NCI-H345 (cell line): ENCODE measurements at regions not wholly inside any gene's neighbourhood (a gene's known extent, or its start where the extent isn't known, plus 50 kb on each side); places are given as distances from the start of the nearest gene placed in this dataset.
"Not testable (repeated sequence)": the region's sequence is repeated elsewhere in the genome, so short reads cannot be mapped to it uniquely, and the experiment has no call there.

Experiments used
- DNase-seq: peaks from one replicate; lab custom pipeline; 2025; lab: John Stamatoyannopoulos, UW

- DNase-seq, result not testable (repeated sequence)
Observed at GRCh38 chr6:57860481-57861315, 543.3 kb downstream of the PRIM2 start.

GRCh38 chr6:57870083-57870482 is 552.7 kb downstream of the PRIM2 start:
- DNase-seq, result not testable (repeated sequence)

- not testable (repeated sequence) for DNase-seq
Observed at GRCh38 chr6:57873424-57873823, 556.0 kb downstream of the PRIM2 start.

DNA sequence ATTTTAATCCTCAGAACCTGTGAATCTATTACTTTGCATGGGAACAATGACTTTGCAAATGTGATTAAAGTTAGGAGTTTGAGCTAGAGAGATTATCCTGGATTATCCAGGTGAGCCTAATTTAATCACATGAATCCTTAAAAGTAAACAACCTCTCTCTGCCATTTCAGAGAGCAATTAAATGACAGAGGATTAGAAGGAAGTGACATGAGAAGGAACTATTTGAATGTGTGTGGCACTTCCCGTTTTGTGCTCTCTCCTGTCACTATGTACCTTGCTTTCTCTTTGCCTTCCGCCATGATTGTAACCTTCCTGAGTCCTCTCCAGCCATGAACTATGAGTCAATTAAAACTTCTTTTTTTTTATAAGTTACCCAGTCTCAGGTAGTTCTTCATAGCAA is 559.2 kb downstream of the PRIM2 start:
- not testable (repeated sequence) for DNase-seq

GRCh38 chr6:57877729-57878128 is 560.3 kb downstream of the PRIM2 start:
- not testable (repeated sequence) for DNase-seq

DNA sequence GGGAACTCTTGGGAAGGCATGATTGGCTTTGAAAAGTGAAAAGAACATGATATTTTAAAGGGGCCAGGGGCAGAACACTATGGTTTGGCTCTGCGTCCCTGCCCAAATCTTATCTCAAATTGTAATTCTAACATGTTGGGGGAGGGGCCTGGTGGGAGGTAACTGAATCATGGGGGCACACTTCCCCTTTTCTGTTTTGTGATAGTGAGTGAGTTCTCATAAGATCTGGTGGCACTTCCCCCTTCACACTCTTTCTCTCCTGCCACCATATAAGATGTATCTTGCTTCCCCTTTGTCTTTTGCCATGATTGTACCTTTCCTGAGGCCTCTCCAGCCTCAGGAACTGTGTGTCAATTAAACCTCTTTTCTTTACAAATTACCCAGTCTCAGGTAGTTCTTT is 561.4 kb downstream of the PRIM2 start:
- DNase-seq, result not testable (repeated sequence)

- DNase-seq, result not testable (repeated sequence)
Observed at GRCh38 chr6:57898850-57899249, 581.4 kb downstream of the PRIM2 start.

- not testable (repeated sequence) for DNase-seq
Observed at GRCh38 chr6:57900687-57901399, 583.4 kb downstream of the PRIM2 start.

- DNase-seq, result not testable (repeated sequence)
Observed at GRCh38 chr6:57901445-57901844, 584.0 kb downstream of the PRIM2 start.

- not testable (repeated sequence) for DNase-seq
Observed at GRCh38 chr6:57904356-57904755, 586.9 kb downstream of the PRIM2 start.

DNA sequence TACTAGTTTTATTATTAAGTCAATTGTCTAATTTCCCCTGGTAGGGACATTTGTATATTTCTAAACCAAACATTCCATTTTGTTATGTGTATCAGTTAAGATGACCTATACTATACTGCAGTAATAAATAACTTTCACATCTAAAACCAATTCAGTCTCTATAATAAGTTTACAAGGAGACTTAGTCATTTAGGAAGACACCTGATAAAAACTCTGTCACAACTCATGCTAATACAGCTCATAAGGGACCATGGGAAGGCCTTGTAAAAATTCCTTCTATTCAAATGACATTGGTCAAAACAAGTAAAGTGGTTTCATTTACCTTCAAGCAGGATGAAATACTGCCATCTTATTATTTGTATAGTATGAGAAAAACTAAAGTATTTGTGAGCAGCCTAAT is 597.9 kb downstream of the PRIM2 start:
- DNase-seq, result not testable (repeated sequence)

DNA sequence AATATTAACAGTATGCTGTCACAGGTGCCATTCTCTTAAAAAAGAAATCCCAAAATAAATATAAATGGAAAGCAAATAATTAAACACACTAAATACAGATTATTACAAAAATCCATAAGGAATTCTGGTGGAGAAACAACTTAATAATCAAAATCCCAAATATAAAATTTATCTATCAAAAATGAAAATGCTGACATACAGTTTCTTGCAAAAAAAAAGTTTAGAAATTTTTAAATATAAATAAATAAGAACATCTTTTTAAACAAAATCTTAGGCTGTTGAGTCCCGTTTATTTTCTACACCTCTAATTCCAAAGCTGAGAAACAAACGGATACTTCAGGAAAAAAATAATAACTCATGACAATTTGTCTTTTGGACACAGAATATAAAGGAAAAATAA is 625.5 kb downstream of the PRIM2 start:
- not testable (repeated sequence) for DNase-seq

- not testable (repeated sequence) for DNase-seq
Observed at GRCh38 chr6:57946084-57946768, 628.8 kb downstream of the PRIM2 start.

- DNase-seq, result not testable (repeated sequence)
Observed at GRCh38 chr6:57946769-57947091, 629.3 kb downstream of the PRIM2 start.

DNA sequence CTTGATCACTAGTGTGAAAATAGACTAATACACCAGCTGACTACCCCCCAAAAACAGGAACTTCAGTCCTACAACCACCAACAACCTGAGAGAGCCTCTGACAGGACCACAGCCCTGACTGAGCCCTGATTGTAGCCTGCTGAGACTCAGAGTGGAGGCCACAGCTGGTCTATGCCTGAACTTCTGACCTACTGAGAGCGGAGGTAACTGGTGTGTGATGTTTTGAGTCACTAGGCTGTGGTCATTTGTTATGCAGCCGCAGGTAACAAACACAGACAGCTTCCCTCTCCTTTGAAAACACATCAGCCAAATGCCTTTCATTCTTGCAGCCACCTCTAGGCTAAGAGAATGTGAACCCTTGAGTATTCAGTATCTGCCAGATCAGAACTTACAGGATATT is 631.1 kb downstream of the PRIM2 start:
- not testable (repeated sequence) for DNase-seq

DNA sequence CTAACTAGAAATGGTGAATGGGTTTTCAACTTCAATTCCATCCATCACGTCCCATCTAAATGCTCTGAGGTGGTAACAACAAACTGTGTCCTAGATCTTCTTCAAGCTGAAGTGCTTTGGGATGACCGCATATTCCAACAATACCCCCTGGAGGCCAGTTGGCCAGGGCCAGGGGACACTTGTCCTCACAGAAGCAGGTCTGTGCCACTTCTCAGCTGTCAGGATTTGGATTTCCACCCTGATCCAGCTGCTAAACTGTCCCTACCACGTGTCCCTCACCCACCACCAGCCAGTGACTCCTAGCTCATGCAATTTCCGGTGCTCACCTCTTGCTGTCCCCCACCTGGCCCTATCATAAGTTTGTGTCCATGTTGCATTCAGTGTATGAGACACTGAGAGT is 633.0 kb downstream of the PRIM2 start:
- not testable (repeated sequence) for DNase-seq

- DNase-seq, result not testable (repeated sequence)
Observed at GRCh38 chr6:57966757-57967156, 649.3 kb downstream of the PRIM2 start.

DNA sequence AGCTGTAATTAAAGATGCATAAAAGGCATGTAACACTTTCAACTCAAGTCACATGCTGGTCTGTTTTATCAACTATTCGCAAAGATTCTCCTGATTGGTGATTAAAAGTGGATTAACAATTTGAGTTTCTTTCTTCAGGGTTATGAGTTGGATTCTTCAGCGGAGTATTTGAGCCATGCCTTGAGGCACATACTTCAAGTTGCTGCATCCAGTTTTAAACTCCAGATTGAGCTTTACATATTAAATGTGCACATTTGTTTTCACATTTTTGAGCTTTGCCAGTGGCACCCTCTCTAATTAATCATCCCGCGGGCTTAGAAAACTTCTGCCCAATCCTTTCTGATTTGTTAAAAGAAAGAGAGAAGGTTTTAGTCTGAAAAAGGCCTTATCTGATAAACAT is 654.5 kb downstream of the PRIM2 start:
- DNase-seq, result not testable (repeated sequence)

DNA sequence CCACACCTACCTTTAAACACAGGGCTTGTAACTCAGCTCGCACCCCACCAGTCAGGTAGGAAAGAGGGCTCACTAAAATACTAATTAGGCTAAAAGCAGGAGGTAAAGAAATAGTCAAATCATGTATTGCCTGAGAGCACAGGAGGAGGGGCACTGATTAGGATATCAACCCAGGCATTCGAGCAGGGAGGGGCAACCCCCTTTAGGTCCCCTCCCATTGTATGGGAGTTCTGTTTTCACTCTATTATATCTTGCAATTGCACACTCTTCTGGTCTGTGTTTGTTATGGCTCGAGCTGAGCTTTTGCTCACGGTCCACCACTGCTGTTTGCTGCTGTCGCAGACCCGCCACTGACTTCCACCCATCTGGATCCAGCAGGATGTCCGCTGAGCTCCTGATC is 657.2 kb downstream of the PRIM2 start:
- no peak for DNase-seq

DNA sequence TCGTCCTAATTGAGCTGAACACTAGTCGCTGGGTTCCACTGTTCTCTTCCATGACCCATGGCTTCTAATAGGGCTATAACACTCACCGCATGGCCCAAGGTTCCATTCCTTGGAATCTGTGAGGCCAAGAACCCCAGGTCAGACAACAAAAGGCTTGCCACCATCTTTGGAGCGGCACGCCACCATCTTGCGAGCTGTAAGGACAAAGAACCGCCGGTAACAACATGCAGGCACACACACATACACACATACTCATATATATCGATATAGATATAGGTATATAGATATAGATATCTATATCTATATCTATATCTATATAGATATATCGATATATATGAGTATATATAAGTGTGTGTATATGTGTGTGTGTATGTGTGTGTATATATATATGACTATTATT is 657.7 kb downstream of the PRIM2 start:
- not testable (repeated sequence) for DNase-seq

GRCh38 chr6:57976371-57976770 is 658.9 kb downstream of the PRIM2 start:
- DNase-seq, result not testable (repeated sequence)

DNA sequence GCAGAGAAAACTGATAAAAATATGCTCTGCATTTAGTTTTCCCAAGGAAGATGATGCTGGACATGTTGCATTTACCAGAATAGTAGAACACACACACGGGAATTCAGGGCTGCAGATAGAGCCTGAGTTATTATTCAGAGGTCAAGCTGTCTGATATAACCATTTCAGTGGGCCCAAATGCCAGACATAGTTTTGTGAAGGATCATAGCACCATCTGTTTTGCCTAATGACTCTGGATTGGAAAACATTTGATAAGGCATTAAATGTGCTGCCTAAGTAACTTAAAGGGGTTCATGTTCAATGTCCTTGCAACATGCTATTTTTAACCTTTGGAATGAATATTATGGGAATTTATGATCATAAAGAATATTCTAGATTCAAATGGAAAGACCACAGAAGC is 666.2 kb downstream of the PRIM2 start:
- DNase-seq, result not testable (repeated sequence)

DNA sequence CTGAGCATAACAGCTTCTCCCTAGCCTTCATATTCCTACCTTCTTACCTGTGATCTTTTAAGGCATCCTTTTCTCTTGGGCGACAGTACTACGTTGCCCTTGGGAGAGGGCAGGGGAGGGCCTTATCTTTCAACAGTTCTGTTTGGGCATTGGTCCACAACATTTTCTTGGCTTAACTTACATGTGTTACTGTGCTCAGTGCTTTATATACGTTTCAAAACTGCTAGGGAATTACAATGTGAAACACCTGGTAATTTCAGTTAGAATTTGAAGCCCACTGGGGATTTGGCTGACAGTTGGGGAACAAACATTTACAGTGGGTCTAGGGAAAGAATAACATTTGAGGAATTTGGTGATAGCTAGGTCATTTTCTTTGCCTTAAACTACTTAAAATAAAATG is 667.1 kb downstream of the PRIM2 start:
- not testable (repeated sequence) for DNase-seq
